HG02852 (cell line): ENCODE measurements at regions not wholly inside any gene's neighbourhood (a gene's known extent, or its start where the extent isn't known, plus 50 kb on each side); places are given as distances from the start of the nearest gene placed in this dataset.

Experiments
- ATAC-seq: cut with Tn5 transposase; IDR thresholded peaks from one replicate; pipeline ENCODE4 v1.9.1; 2021; ENCODE audit warnings: mild to moderate bottlenecking, moderate library complexity; ENCODE audit not compliant: unreplicated experiment

- no peak for ATAC-seq
These were observed 65.1 kb downstream of the SLC4A3 start for GRCh38 chr2:219692521-219692920.

GRCh38 chr2:219695145-219695709, 67.8 kb downstream of the SLC4A3 start:
- no peak for ATAC-seq

DNA sequence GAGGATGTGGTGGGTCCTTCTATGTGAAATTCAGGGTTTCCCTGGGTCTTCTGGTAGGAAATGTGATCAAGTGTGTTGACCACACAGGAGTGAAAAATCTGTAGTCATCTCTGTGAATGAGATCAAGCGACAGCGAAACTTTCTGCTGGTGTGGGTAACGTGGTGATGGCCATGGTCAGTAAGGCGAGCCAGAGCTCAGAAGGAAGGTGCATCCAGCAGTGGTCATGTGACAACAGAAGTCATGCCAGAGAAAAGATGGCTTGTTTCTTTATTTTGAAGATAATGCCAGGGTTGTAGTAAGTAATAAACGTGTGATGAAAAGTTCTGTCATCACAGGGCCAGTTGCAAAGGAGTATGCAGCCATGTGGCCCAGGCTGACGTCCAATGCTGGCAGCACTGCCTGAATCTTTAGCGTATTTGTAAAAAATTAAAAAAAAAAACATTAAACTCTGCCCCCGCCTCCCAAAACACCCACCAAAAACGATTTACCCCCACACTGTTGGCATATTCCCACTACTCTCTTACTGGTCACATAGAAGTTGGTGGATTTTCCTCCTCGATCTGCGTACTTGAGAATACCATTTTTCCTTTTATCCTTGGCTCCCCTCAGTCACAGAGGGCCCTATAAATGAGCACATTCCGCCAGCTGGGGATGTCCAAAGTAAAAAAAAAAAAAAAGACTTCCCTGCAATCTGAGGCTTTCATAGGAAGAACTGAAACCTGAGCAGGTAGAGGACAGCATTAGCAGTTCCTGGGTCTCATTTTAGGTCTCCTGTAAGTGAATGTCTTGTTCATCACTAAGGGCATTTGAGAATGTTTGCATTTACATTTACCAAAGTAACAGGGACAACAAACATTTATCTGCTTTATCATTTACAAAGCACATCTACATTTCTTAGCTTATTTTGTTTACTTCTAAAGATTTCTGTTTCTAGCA, 70.6 kb downstream of the SLC4A3 start:
- no peak for ATAC-seq

GRCh38 chr2:219698748-219699439, 71.5 kb downstream of the SLC4A3 start:
- ATAC-seq: no peak

DNA sequence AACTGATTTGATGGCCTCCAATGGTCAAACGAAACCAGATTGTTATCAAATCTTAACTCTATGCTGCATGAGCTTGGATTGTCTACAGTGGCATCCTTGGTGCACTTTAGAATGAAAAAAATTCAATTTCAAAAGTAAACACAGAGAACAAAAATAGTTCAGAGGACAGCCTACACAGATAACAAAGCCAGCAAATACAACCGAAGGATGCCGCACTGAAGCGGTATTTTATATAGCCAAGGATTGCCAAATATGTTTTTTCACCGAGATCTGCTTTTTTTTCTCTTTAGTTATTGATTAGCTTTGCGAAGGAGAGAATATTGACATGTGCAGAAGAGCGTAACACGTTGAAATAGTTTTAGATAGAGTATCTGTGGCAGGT, 72.0 kb downstream of the SLC4A3 start:
- no peak for ATAC-seq

DNA sequence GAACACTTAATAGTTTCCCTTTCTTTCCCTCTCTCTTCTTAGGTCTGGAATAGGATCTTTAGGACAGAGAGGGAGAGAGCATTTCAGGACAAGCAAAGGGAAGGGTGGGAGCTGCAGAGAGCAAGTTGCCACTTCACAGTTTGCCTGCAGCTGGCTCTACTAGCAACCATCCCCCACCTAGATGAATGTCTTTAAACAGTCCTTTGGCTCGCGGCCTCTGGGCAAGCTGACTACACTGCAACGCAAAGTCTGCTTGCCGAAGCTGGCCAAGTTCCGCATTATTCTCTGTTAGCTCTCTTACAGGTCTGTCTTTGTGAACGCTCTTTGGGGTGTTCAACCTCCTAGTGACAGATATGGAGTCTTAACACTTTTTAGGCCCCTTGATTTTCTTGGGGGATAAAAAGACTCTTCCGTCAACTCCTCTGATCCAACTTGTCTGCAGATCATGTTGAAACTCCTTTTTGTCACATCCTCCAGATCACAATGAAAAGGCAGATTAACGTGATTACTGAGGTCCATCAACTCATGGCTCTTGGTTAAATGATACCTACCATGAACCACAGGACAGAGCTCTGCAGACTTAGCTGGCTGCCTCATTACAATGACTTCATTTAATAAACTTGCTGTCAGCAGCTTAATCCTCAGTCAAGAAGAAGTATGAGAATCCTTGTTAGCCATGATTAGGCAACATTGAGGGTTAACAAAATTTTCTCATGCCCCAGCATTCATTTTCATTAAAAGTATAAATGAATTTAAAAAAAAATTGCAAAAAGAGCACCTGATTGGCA, 74.6 kb downstream of the SLC4A3 start:
- ATAC-seq: no peak

DNA sequence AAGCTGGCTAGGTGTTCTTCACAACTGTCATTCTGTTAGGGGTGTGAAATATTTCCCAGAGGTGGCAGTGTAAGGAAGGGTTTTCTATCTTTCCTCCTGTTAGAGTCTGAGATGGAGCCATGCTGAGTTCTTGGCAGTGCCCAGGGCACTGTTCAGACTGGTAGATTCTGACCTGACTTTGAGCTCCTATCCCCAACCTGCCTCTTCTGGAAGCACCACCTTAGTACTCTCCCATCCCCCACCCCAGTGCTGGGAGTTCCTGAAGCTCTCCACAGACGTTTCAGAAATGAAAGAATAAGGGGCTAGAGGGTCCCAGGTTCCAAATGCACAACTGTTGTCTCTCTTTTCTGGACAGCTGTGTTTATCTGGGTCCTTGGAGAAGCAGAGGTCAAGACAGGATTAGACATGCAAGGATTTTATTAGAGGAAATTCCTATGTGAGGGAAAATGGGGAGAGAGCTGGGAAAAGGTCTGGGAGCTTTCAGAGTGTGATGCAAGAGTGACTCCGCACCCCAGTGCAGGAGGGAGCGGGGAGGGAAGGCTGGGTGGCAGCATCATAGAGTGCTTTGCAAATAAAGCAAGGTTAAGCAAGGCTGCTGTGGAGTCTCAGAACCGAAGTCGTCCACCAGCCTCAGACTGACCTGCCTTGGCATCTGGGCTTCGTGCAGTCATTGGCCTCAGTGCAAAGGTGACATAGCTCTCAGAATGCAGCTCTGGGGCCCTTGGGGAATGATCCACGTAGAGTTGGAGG, 75.5 kb downstream of the SLC4A3 start:
- ATAC-seq: no peak

GRCh38 chr2:219704878-219705277, 77.4 kb downstream of the SLC4A3 start:
- no peak for ATAC-seq

GRCh38 chr2:219706823-219707281, 79.4 kb downstream of the SLC4A3 start:
- no peak for ATAC-seq

DNA sequence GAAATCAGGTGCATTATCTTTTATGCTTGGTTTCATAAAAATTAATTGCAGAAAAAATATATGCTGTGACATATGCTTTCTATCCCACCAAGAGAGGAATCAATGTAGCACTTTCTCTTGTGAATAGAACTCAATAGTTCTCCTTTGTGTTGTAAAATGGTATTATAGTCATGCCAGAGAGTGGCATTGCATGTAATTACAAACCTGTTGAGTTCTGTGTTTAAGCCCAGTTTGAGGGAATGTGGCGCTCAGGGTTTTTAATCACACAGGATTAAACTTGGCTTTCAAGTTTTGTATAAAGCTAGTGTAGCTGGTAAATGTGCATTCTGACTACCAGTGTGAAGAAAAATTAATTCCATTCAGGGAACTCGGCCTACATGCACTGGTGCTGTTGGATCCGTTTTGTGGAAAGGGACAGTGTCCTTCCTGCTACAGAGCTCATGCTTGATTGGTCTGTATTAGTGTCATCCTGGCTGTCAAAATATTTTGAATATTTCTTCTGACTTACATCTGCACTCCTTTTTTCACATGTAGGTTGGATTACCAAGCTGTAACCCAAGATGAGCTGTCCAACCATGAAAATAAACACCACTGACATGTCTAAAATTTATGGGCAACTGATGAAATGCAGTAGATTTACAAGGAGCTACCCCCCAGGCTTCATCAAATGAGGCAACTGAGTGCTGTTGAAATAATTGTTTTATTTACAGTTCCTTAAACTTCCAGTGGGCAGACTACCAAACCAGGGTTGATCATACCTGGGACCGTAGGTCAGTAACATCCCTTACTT, 80.3 kb downstream of the SLC4A3 start:
- ATAC-seq: no peak

- no peak for ATAC-seq
These were observed 81.9 kb downstream of the SLC4A3 start for GRCh38 chr2:219709331-219709761.

DNA sequence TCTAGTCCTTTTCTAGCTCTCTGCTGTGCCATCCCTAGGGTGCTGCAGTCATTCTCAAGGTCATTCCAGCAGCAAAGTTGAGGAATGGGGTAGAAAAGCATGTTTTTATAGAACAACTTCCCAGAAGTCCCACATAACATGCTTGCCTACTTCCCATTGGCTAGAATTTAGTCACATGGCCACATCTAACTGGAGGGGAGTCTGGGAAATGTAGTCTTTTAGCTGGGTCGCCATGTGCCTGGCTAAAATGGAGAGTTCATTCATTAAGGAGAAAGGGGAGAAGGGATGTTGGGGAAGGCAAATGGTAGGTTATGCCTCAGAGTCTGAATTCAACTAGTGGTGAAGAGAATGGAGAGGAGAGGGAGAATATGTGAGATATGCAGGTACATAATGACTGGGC, 85.7 kb downstream of the SLC4A3 start:
- no peak for ATAC-seq

GRCh38 chr2:219714681-219715400, 87.4 kb downstream of the SLC4A3 start:
- ATAC-seq: no peak

- ATAC-seq: no peak
These were observed 90.6 kb downstream of the SLC4A3 start for GRCh38 chr2:219718066-219718465.

DNA sequence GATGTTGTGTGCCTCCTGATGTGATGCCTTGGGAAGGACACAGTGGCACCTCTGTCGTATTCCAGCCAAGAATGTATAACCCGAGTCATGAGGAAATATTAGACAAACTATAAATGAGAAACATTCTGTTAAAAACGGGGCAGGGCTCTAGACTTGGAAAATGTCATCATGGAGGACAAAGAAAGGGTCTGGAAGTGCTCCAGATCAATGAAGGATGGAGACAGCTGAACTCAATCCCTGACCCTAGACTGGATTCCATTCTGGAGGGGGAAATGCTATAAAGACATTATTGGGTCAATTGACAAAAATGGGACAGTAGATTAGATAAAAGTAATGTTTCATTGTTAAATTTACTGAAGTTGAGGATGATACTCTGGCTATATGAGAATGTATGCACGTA, 92.1 kb downstream of the SLC4A3 start:
- no peak for ATAC-seq

DNA sequence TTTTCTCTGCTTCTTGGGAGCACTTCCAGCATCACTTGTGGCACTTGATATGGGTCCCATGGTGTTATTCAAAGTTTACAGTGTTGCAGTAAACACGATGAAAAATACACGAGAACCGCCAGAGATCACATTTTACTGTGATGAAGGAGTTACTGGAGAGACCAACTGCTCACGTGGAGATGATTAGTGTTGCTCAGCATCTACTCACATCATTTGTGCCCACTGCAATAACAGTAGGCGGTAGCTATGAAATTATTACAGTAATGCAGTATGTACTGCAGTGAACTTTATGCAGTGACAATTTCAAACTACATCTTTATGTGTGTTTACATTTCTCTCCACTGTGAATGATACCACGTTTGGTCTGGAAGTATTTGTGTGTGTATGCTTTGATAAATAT, 93.5 kb downstream of the SLC4A3 start:
- no peak for ATAC-seq

GRCh38 chr2:219722276-219722879, 94.9 kb downstream of the SLC4A3 start:
- ATAC-seq: no peak

DNA sequence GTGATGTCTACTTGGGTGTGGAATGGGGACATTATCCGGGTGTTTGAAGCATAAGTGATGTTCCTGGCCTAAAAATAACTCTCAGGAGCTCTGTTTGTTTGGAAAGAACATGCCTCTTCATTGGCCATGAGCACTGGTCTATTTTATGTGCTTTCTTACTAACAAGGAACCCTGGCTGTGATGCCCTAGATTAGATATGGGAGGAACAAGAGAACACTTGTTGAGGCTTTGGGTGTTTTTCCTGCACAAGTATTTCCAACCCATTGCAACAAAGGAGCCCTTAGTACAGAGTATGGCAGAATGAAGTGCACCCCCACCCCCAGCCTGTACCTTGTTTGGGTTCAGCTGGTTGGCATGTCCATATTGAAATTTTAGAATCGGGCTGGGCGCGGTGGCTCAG, 95.9 kb downstream of the SLC4A3 start:
- ATAC-seq: no peak
